MM.1S (cell line): ENCODE measurements at regions not wholly inside any gene's neighbourhood (a gene's known extent, or its start where the extent isn't known, plus 50 kb on each side); places are given as distances from the start of the nearest gene placed in this dataset.

ENCODE experiments used
- CTCF ChIP-seq: fragments of 300-600 bp; sonication (generic); IDR thresholded peaks from 2 replicates; pipeline ENCODE4 v1.5.1; 2016; ENCODE audit warnings: antibody characterized with exemption, low read length, mixed read lengths
- EZH2 ChIP-seq: fragments of 300-600 bp; sonication (generic); optimal IDR thresholded peaks from 2 replicates; pipeline ENCODE3; 2017; ENCODE audit warnings: low read depth, mild to moderate bottlenecking, antibody characterized with exemption, low read length, mixed read lengths
- EZH2phosphoT487 ChIP-seq: fragments of 300-600 bp; sonication (generic); IDR thresholded peaks from 2 replicates; pipeline ENCODE4 v1.6.1; 2018; ENCODE audit warnings: antibody characterized with exemption, low read length

GRCh38 chr13:61187471-61187870, 228.2 kb downstream of the PCDH20 start:
- TF ChIP-seq CTCF (no peak), EZH2phosphoT487 (no peak), EZH2 (no peak)
